ENCODE measurements at regions not wholly inside any gene's neighbourhood (a gene's known extent, or its start where the extent isn't known, plus 50 kb on each side); places are given as distances from the start of the nearest gene placed in this dataset.

DNA sequence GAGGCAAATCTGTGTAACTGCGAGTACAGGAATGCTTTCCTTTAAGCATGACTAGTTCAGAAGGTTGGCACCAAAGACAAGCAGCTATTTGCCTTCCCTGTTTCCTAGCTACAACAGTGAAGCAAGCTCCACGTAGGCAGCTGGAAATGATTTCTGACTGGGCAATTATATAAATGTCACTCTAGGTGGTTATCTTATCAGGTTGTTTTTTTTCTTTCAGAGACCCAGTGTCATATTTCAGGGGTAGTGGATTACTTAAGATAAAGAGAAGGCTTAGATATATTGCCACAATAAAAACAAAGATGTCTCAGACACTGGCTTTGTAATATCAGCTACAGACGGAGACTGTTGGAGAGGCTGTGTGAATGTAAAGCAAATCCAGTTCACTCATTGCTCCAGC is 748.9 kb upstream of the NXPH2 start:
- H3K79me2 ChIP-seq (ENCODE audit: insufficient read depth, low read depth) = no peaks in the 10 kb centered on the region
- no peaks in the 10 kb centered on the region for H3K36me3 ChIP-seq (ENCODE audit: insufficient read depth)

GRCh38 chr2:139526781-139527180 is 746.6 kb upstream of the NXPH2 start:
- no peaks in the 10 kb centered on the region for H4K20me1 ChIP-seq (ENCODE audit: insufficient read depth)
- no peak overlapping the region for H3K4me3 ChIP-seq (IDR thresholded peaks at IDR 0.05; ENCODE audit: insufficient read depth, low read depth, low read length)
- H3K36me3 ChIP-seq (ENCODE audit: insufficient read depth) = no peaks in the 10 kb centered on the region
- no peak overlapping the region for H2AFZ ChIP-seq (ENCODE audit: low read depth)
- H3K4me1 ChIP-seq (ENCODE audit: low read depth, poor library complexity, severe bottlenecking) = no peaks in the 10 kb centered on the region
- H3K27ac ChIP-seq = no peak overlapping the region
- H3K9ac ChIP-seq = no peak overlapping the region
- no peaks in the 10 kb centered on the region for H3K27me3 ChIP-seq (ENCODE audit: insufficient read depth, low read depth)
- TF ChIP-seq, protein P1, sequence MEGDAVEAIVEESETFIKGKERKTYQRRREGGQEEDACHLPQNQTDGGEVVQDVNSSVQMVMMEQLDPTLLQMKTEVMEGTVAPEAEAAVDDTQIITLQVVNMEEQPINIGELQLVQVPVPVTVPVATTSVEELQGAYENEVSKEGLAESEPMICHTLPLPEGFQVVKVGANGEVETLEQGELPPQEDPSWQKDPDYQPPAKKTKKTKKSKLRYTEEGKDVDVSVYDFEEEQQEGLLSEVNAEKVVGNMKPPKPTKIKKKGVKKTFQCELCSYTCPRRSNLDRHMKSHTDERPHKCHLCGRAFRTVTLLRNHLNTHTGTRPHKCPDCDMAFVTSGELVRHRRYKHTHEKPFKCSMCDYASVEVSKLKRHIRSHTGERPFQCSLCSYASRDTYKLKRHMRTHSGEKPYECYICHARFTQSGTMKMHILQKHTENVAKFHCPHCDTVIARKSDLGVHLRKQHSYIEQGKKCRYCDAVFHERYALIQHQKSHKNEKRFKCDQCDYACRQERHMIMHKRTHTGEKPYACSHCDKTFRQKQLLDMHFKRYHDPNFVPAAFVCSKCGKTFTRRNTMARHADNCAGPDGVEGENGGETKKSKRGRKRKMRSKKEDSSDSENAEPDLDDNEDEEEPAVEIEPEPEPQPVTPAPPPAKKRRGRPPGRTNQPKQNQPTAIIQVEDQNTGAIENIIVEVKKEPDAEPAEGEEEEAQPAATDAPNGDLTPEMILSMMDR (conservative IDR thresholded peaks at IDR 0.05; ENCODE audit: low read depth, low read length) = no peak
- no peak overlapping the region for H3K4me2 ChIP-seq
- no peaks in the 10 kb centered on the region for H3K79me2 ChIP-seq (ENCODE audit: insufficient read depth, low read depth)

More for the DNA sequence above, 748.9 kb upstream of the NXPH2 start:
- no peak overlapping the region for H3K9ac ChIP-seq
- H2AFZ ChIP-seq (ENCODE audit: low read depth) = no peak overlapping the region
- H3K4me2 ChIP-seq = no peak overlapping the region
- TF ChIP-seq, protein P1 (conservative IDR thresholded peaks at IDR 0.05; ENCODE audit: low read depth, low read length) = no peak
- H3K27me3 ChIP-seq (ENCODE audit: insufficient read depth, low read depth) = no peaks in the 10 kb centered on the region
- H3K4me3 ChIP-seq (IDR thresholded peaks at IDR 0.05; ENCODE audit: insufficient read depth, low read depth, low read length) = no peak overlapping the region
- H4K20me1 ChIP-seq (ENCODE audit: insufficient read depth) = no peaks in the 10 kb centered on the region
- no peak overlapping the region for H3K27ac ChIP-seq
- H3K4me1 ChIP-seq (ENCODE audit: low read depth, poor library complexity, severe bottlenecking) = no peaks in the 10 kb centered on the region

DNA sequence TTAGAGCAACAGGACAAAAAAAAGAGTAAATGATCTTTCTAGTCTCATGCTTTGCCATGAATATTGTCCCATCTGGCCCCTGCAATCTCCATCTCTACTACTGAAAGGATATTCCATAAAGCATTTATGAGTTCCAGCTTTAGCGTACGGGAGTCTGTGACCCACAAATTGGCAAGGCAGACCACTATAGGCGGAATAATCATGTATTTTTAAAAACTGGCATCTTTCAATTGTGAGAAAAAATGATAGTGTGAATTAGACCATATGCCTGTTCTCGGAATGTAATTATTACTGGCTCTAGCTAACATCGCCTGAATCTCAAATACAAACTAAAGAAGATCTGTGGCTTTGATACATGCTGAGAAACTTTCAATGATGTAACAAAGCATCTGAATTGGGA is 738.1 kb upstream of the NXPH2 start:
- Histone ChIP-seq H3K79me2 (ENCODE audit: insufficient read depth, low read depth) (no peaks in the 10 kb centered on the region), H3K27me3 (ENCODE audit: insufficient read depth, low read depth) (no peaks in the 10 kb centered on the region), H4K20me1 (ENCODE audit: insufficient read depth) (no peaks in the 10 kb centered on the region), H3K4me3 (IDR thresholded peaks at IDR 0.05; ENCODE audit: insufficient read depth, low read depth, low read length) (no peak overlapping the region), H3K9ac (no peak overlapping the region), H3K4me1 (ENCODE audit: low read depth, poor library complexity, severe bottlenecking) (no peaks in the 10 kb centered on the region), H3K36me3 (ENCODE audit: insufficient read depth) (no peaks in the 10 kb centered on the region), H3K4me2 (no peak overlapping the region), H2AFZ (ENCODE audit: low read depth) (no peak overlapping the region), H3K27ac (no peak overlapping the region)
- TF ChIP-seq, protein P1 (conservative IDR thresholded peaks at IDR 0.05; ENCODE audit: low read depth, low read length) = no peak

DNA sequence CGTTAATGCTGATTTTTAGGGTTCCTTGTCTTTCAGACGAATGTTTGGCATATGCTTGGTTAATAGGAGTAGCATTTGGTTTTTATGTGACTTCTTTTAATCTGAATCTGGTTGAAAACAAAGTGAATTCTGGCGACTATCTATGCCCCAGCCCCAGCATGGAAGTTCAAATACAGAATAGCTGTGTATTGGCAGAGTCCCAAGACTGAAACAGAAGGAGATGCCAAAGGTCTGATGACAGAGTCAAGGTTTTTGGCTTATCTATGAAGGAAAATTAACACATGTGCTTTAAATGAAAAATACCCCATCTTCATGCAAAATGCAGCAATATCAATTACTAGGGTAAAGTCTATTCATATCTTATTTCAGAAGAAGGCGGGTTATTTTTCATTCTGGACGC is 734.8 kb upstream of the NXPH2 start:
- TF ChIP-seq, protein P1 (conservative IDR thresholded peaks at IDR 0.05; ENCODE audit: low read depth, low read length) = no peak
- no peak overlapping the region for H3K4me3 ChIP-seq (IDR thresholded peaks at IDR 0.05; ENCODE audit: insufficient read depth, low read depth, low read length)
- H3K79me2 ChIP-seq (ENCODE audit: insufficient read depth, low read depth) = no peaks in the 10 kb centered on the region
- no peaks in the 10 kb centered on the region for H3K4me1 ChIP-seq (ENCODE audit: low read depth, poor library complexity, severe bottlenecking)
- no peaks in the 10 kb centered on the region for H3K27me3 ChIP-seq (ENCODE audit: insufficient read depth, low read depth)
- H2AFZ ChIP-seq (ENCODE audit: low read depth) = no peak overlapping the region
- H3K36me3 ChIP-seq (ENCODE audit: insufficient read depth) = no peaks in the 10 kb centered on the region
- no peak overlapping the region for H3K4me2 ChIP-seq
- no peaks in the 10 kb centered on the region for H4K20me1 ChIP-seq (ENCODE audit: insufficient read depth)
- no peak overlapping the region for H3K27ac ChIP-seq
- H3K9ac ChIP-seq = no peak overlapping the region
